ENCODE measurements at regions not wholly inside any gene's neighbourhood (a gene's known extent, or its start where the extent isn't known, plus 50 kb on each side); places are given as distances from the start of the nearest gene placed in this dataset.
"Not testable (repeated sequence)": the region's sequence is repeated elsewhere in the genome, so short reads cannot be mapped to it uniquely, and the experiment has no call there.

GRCh38 chr3:64789111-64789510, 101.3 kb upstream of the ADAMTS9 start:
- DNase-seq = no peak

GRCh38 chr3:64783200-64783599, 95.4 kb upstream of the ADAMTS9 start:
- DNase-seq = no peak

GRCh38 chr3:64780923-64781322, 93.1 kb upstream of the ADAMTS9 start:
- not testable (repeated sequence) for DNase-seq

GRCh38 chr3:64773137-64773536, 85.3 kb upstream of the ADAMTS9 start:
- DNase-seq = no peak

GRCh38 chr3:64766440-64766839, 78.6 kb upstream of the ADAMTS9 start:
- no peak for DNase-seq

GRCh38 chr3:64765947-64766346, 78.1 kb upstream of the ADAMTS9 start:
- no peak for DNase-seq

- no peak for DNase-seq
These were observed 76.7 kb upstream of the ADAMTS9 start for GRCh38 chr3:64764386-64764929.

- DNase-seq = no peak
These were observed 76.2 kb upstream of the ADAMTS9 start for GRCh38 chr3:64763980-64764379.

GRCh38 chr3:64761729-64762128, 73.9 kb upstream of the ADAMTS9 start:
- DNase-seq = no peak

- DNase-seq = no peak
These were observed 72.5 kb upstream of the ADAMTS9 start for GRCh38 chr3:64760258-64760657.

GRCh38 chr3:64759811-64760210, 72.0 kb upstream of the ADAMTS9 start:
- no peak for DNase-seq

- DNase-seq = no peak
These were observed 68.7 kb upstream of the ADAMTS9 start for GRCh38 chr3:64756398-64756986.

GRCh38 chr3:64748244-64748904, 60.6 kb upstream of the ADAMTS9 start:
- DNase-seq = no peak

- no peak for DNase-seq
These were observed 59.9 kb upstream of the ADAMTS9 start for GRCh38 chr3:64747679-64748078.

- DNase-seq = no peak
These were observed 56.1 kb upstream of the ADAMTS9 start for GRCh38 chr3:64743887-64744243.

GRCh38 chr3:64743156-64743886, 55.5 kb upstream of the ADAMTS9 start:
- DNase-seq = no peak

- DNase-seq = no peak
These were observed 53.5 kb upstream of the ADAMTS9 start for GRCh38 chr3:64741341-64741740.

GRCh38 chr3:64739971-64740631, 52.3 kb upstream of the ADAMTS9 start:
- no peak for DNase-seq
